ENCODE measurements at regions not wholly inside any gene's neighbourhood (a gene's known extent, or its start where the extent isn't known, plus 50 kb on each side); places are given as distances from the start of the nearest gene placed in this dataset.
"Not testable (repeated sequence)": the region's sequence is repeated elsewhere in the genome, so short reads cannot be mapped to it uniquely, and the experiment has no call there.

DNA sequence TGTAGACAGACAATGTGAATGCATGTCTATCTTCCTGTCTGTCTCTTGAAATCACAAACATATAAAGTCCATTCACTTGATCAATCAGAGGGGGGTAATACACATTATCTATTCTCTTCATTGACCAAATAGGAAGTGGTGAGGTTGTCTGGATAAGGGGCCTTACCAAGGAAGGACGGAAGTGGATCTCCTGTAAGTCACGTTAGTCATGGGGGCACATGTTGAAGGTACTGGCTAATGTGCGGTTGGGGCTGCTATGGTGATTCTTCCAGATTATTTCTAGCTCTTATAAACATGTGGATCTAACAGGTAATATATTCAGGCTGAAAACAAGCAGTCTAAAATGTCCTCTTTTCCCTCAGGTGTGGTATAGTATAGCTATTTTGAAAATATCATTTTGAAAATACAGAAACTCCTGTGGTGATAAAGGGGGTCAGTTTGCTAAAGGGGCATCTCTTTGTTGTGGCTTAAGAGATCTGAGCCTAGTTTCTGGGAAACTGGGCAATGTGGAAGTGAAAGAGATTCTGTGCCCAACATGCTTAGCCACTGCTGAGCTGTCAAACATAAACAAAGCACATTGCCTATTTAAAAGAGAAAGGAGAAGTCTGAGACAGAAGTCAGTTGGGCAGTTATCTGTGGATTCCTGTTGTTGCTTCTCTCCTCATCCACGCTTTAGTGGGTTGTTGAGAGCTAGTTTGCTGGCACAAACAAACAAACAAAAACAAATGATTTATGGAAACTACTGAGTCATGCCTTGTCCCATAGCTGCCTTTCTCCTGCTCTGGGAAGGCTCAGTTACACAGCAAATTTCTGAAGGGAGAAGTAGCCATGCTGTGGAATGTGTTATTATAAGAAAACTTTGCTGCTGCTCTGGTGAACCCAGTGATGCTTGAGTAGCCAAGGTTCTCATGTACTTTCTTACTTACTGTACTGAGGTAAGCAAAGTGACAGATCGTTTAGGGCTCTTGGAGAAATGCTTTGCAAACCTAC is 166.9 kb downstream of the HLX start:
- TF ChIP-seq CTCF (IDR thresholded peaks at IDR 0.05): no peak
- TF ChIP-seq ZFX (IDR thresholded peaks at IDR 0.05; ENCODE audit: borderline replicate concordance): no peak
- no peak overlapping the region for H3K27ac ChIP-seq

DNA sequence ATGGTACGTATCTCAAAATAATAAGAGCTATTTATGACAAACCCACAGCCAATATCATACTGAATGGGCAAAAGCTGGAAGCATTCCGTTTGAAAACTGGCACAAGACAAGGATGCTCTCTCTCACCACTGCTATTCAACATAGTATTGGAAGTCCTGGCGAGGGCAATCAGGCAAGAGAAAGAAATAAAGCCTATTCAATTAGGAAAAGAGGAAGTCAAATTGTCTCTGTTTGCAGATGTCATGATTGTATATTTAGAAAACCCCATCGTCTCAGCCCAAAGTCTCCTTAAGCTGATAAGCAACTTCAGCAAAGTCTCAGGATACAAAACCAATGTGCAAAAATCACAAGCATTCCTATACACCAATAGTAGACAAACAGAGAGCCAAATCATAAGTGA is 172.1 kb downstream of the HLX start:
- not testable (repeated sequence) for H3K27ac ChIP-seq

GRCh38 chr1:221053889-221054288 is 174.6 kb downstream of the HLX start:
- TF ChIP-seq CTCF (IDR thresholded peaks at IDR 0.05) (no peak), ZFX (IDR thresholded peaks at IDR 0.05; ENCODE audit: borderline replicate concordance) (no peak)
- no peak overlapping the region for H3K27ac ChIP-seq

GRCh38 chr1:221059506-221059905 is 180.3 kb downstream of the HLX start:
- TF ChIP-seq ZFX (IDR thresholded peaks at IDR 0.05; ENCODE audit: borderline replicate concordance) (no peak), CTCF (IDR thresholded peaks at IDR 0.05) (no peak)
- H3K27ac ChIP-seq: no peak overlapping the region

GRCh38 chr1:221063651-221064050 is 184.4 kb downstream of the HLX start:
- TF ChIP-seq ZFX (IDR thresholded peaks at IDR 0.05; ENCODE audit: borderline replicate concordance) (no peak), CTCF (IDR thresholded peaks at IDR 0.05) (no peak)
- no peak overlapping the region for H3K27ac ChIP-seq

GRCh38 chr1:221066351-221067001 is 187.2 kb downstream of the HLX start:
- TF ChIP-seq ZFX (IDR thresholded peaks at IDR 0.05; ENCODE audit: borderline replicate concordance) (no peak), CTCF (IDR thresholded peaks at IDR 0.05) (no peak)
- no peak overlapping the region for H3K27ac ChIP-seq

DNA sequence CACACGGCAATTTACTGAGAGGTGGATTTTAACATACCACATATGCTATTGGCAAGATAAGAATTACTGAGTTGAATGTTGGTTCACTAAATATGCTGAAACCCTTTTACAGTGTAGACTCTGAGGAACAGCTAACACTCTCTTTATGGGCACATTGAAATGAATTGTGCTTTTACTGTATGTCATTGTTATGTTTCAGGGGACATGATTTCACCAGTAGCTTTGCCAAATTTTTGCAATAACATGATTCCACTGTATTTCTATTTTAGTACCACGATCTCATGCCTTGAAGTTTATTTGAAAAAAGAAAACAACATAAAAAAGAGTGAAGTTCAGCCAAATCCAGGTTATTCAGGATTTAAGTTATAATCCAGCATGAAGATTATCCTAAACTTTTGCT is 188.5 kb downstream of the HLX start:
- TF ChIP-seq CTCF (IDR thresholded peaks at IDR 0.05) (no peak), ZFX (IDR thresholded peaks at IDR 0.05; ENCODE audit: borderline replicate concordance) (no peak)
- no peak overlapping the region for H3K27ac ChIP-seq
